ENCODE measurements at regions not wholly inside any gene's neighbourhood (a gene's known extent, or its start where the extent isn't known, plus 50 kb on each side); places are given as distances from the start of the nearest gene placed in this dataset.
A peak's percentile ranks its signal among the peaks of the same experiment; 100 is the strongest.
"Not testable (repeated sequence)": the region's sequence is repeated elsewhere in the genome, so short reads cannot be mapped to it uniquely, and the experiment has no call there.

DNA sequence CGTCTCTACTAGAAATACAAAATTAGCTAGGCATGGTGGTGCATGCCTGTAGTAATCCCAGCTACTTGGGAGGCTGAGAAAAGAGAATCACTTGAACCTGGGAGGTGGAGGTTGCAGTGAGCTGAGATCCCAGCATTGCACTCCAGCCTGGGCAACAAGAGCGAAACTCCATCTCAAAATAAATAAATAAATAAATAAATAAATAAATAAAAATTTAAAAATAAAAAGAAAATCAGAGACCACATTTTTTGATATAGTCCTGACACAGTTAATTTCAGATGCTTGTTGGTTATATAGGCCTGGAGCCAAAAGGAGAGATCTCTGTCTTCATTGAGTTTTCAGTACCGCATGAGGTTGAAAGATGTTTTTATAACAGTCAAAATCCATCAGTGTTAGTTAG is 388.3 kb downstream of the PRELID2 start:
- not testable (repeated sequence) for DNase-seq

DNA sequence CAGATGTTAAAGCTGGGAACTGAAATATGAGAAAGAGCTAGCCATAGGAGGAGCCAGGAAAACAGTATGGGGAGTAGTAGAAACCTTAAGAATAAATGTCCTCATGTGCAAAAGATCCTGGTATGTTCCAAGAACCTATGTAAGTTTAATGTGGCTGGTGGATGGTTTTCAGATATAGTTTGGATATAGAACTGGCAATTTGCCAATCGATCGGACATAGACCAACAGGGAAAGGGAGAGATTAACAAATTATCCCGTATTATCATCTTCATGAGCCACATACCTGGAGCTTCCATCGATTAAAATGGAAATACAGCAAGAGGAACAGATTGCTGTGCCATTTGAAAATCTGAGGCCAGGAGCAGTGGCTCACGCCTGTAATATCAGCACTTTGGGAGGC is 388.7 kb downstream of the PRELID2 start:
- no peak for DNase-seq

DNA sequence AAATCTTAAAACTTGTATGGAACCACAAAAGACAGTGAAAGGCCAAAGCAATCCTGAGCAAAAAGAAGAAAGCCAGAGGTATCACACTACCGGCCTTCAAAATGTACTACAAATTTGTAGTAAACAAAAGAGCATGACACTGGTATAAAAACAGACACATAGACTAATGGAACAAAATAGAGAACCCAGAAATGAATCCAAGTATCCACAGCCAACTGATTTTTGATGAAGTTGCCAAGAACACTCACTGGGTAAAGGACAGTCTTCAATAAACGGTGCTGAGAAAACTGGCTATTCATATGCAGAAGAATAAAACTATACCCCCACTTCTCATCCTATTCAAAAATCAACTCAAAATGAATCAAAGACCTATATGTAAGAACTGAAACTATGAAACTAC is 390.1 kb downstream of the PRELID2 start:
- DNase-seq: no peak

DNA sequence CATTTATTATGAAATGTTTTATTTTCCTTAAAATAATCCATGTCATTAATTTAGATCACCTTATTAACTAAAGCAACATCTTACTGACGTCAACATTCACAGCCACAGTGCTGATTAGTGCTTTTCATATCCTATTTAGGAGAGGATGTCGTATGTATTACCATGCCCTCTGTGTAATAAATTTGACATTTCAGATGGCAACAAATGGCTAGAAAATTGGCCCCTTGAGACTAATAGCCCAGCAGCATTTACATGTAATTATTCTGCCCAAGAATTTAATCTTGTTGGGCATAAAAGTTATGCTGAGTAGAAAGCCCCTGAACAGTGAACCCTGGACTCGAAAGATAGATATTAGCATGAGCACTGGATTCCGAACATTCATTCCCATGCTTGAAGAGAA is 391.2 kb downstream of the PRELID2 start:
- no peak for DNase-seq

DNA sequence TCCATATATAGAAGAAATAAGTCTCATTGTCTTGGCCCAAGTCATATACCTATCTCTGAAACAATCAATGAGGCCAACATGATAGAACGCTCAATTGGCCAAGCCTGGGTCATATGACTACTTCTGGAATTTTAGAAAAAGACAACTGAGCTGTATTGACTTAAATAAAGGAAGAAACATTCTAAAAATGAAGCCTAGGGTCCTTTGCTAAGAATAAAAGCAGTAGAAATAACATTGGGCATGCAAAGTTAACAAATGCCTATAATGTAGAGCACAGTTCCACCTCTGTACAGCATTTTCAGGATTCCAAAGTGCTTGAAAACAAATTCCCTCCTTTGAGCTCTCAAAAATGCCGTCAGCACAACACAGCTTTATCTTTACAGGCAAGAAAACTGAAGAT is 391.8 kb downstream of the PRELID2 start:
- DNase-seq: no peak

DNA sequence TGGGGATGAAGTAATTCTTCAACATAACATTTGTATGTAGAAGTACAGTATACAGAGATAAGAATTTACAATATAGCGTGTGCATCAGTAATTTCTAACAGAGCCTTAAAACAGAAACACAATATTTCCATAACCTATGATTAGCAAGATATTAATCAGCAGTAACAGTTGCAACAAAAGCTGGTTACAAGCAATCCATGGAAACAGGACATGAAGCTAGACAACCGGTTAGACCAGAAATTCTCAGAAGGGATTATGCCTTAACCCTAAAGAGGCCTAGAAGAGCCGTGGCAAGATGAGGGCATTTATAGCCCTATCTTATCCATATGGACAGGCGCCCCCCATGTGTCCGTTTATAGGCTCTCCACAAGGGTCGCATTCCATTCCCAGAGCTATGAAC is 392.5 kb downstream of the PRELID2 start:
- not testable (repeated sequence) for DNase-seq

DNA sequence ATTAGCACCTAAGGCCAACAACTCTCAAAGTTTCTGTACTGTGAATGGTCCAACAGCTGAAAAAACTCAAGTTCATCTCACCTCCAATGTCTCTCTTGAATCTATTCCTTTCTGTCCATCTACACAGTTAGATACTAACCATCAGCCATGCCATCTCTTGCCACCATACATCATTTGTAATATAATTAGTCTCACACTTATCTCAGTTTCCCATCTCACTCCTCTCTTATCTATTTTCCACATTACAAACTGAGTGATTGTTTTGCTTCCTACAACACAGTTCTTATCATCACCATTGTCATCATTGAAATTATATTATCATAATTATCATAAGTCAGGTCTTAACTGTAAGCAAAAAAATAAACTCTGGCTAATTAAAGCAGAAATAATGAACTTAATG is 393.9 kb downstream of the PRELID2 start:
- DNase-seq: no peak

DNA sequence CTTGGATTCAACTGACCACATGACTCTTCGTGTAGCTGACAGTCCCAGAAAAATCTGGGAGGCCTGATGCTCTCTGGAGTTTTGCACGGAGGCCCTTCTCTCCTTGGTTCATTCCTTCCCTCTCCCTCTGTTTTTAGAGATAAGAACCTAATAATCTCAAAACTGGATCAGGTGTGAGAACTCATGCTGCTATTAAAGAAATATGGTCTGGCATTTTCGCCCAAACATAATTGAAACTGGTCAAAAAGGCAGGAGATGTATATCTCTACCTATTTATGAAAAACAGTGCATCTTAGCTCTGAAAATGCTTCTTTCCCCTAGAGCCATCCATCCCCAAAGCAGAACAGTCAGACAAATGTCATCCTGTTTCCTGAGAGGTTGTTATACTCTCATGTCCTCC is 397.5 kb downstream of the PRELID2 start:
- DNase-seq: no peak

DNA sequence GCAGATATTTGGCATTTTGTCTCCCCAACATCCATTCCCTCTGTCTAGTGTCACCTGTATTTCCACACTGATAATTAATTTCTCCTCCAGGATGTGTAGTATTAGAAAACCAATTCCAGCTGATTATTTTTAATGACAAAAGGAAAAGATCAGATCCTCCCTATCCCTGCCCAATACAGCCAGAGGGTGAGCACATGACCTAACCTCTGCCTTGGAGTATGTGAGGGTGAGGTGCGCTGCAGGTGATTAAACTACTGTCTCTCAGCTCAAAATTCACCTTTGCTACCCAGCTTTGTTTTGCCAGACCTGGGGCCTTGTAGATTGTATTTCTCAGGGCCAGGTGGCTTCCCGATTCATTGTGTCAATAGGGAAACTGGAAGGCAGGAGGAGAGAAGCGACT is 402.1 kb downstream of the PRELID2 start:
- no peak for DNase-seq

DNA sequence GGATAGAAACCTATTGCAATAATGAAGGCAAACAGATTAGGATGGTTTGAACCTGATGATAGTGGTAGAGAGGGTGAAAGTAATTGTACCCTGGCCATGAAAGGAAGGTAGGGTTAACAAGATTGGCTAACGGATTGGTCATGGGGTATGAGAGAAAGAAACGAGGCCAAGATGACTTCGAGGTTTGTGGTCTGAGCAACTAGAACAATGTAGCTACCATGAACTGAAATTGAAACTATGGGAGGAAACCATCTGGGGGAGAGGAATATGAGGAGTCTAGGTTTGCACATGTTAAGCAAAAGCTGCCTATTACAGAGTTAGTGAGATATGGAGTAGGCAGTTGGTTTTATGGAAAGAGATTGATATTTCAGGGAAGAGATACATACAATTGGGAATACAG is 406.0 kb downstream of the PRELID2 start:
- no peak for DNase-seq

DNA sequence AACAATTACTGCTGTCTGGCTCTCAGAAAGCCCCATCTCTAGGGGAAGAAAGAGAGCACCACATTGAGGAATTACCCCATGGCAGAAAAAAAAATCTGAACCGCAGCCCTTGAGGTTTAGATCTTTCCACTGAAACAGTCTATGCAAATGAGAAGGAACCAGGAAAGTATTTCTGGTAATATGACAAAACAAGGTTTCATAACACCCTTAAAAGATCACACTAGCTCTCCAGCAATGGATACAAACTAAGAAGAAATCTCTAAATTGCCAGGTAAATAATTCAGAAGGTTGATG is 427.1 kb downstream of the PRELID2 start:
- no peak for DNase-seq

DNA sequence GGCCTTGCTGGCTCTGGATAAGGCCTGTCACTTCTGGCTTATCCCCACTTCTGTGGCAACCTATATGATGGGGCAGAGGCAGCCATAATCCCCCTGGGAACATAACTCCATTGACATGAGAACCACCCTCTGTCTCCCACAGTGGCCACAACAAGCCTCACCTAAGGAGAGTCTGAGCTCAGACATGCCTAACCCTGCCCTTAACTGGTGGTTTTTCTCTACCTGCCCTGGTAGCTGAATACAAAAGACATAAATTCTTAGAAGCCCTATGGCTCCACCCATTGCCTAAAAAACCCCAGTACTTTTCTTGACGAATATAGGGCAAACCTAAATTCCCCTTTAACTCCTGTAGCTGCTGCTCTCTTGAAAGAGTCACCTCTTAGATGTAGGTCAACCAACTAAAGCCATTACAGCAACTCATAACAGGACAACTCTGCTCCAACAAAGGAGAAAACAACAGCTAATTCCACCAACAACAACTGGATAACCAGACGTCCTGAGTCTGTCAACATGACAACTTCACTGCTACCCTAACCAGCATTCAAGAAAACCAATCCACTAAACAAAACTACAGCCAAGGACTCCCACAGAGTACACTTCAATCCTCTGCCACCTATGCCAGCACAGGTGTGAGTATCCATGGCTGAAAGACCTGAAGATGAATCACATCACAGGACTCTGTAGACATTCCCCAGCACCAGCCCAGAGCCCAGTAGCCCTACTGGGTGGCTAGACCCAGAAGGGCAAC is 427.7 kb downstream of the PRELID2 start:
- no peak for DNase-seq

DNA sequence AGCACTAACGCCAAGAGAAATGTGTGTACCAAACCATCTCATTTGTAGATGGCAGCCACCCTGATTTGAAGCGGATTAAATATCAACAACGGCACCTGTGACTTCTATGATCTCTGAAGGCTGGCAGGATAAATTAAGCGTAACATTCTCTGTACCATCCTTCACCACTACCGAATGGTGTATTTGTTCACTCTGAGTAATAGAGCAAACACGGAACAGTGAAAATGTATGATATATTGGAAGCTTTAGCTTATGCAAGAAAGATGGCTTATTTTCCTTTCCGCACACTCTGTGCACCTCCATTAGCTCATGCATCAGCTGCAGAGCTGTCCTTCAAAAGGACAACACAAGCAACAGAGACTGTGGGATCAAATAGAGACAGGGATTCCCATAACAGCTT is 431.1 kb downstream of the PRELID2 start:
- DNase-seq: no peak

DNA sequence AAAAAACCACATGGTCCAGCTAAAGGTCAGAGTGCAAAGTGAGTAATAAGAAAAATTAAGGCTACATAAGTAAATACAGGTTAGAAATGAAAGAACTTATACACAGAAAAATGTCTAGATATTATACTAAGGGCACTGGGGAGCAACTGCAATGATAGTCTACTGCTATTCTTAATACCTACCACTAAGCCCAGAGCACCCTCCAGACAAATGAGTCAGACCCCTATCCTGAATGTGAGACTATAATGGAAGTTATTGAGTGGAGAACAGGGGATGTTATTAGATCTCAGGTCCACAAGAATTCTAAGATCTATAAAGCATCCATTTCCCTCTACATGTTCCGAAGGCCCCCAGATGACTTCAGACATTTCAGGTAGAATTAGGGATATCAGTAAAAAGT is 438.3 kb downstream of the PRELID2 start:
- DNase-seq: no peak

DNA sequence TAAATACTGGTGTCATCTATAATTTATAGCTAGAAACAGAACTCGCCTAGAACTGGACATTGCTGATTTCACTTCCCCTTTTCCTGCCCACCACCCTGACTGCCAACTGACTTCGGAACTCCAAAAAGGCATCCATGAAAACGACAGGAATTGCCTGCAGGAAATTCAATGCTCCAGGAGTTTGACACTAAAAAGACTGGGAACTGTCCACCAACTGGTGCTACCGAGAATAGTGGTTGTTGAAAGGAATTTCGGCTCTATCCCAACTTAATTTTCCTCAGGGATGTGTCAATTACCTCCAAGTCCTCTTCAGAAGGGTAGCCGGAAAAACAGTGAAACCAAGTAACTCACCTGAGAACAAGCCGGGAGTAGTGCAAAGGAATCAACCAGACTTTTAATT is 440.0 kb downstream of the PRELID2 start:
- not testable (repeated sequence) for DNase-seq

DNA sequence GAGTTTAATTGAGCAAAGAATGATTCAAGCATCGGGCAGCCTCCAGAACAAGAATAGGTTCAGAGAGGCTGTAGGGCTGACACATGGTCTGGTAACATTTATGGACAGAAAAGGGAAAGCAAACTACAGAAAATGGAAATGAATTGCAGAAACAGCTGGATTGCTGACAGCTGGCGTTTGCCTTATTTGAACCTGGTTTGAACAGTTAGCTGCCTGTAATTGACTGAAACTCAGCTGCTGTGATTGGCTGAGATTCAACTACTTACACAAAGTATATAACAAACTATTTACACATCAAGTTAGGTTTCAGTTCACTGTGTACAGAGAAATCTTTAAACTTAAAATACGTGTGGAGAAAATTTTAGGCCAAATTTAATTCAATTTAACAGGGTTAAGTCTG is 441.7 kb downstream of the PRELID2 start:
- no peak for DNase-seq

DNA sequence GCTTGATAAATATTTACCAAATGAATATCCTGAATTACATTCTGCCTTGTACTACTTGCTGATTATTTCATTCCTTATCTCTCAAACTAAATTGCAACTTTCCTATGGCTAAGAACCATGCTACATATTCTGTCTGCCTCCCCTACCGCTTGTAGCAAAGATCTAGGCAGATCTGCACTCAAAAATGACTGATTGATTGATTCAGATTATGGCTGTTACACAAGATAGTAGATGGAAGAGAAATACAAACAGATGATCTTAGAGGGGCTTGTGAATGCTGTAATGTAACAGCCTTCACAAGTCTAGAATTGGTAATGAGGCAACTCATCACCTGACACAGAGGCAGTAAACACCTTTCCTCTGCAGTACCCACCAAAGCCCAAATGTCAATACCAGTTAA is 446.1 kb downstream of the PRELID2 start:
- DNase-seq: no peak

DNA sequence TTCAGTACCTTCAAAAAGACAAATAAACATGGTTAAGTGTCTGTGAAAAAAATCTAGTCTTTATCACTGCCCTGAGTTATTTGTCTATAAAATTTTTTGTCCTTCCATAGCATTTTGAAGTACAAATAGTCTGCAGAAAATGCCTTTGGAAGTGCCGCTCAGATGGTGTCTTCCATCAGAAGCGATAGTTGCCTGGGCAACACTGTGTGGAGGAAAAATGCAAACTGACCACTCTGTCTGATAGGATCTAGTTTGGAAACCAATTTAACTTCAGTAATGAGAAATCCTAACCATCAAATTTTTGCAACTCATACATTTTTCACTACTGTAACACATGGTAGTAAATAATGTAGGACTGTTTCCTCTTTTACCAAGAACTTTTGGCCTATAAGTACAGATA is 449.9 kb downstream of the PRELID2 start:
- DNase-seq: no peak

DNA sequence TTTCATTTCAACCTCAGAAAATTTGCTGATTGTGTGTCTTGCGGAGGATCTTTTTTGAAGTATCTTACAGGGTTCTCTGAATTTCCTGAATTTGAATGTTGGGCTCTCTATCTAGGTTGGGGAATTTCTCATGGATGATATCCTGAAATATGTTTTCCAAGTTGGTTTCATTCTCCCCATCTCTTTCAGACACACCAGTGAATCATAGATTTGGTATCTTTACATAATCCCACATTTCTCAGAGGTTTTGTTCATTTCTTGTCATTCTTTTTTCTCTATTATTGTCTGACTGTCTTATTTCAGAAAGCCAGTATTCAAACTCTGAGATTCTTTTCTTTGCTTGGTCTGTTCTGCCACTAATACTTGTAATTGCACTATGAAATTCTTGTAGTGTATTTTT is 456.9 kb downstream of the PRELID2 start:
- DNase-seq: peak; percentile 21

DNA sequence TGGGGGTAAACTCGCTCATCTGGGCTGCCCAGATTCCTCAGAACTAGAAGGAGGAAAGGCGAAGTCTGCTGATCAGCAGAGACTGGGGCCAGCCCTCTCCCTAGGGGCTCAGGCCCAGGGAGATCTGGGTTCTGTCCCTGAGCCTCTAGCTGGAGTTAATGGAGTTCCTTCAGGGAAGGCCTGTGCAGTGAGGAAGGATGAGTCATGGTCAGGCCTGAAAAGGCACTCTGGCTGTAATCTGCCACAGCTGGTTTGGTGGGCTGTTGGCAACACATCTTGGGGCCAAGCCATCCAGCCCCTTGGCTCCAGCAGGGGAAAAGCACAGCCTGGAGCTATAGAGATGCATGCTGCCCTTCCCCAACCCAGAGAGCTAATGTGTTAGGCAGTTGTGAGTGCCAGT is 459.6 kb downstream of the PRELID2 start:
- DNase-seq: no peak

DNA sequence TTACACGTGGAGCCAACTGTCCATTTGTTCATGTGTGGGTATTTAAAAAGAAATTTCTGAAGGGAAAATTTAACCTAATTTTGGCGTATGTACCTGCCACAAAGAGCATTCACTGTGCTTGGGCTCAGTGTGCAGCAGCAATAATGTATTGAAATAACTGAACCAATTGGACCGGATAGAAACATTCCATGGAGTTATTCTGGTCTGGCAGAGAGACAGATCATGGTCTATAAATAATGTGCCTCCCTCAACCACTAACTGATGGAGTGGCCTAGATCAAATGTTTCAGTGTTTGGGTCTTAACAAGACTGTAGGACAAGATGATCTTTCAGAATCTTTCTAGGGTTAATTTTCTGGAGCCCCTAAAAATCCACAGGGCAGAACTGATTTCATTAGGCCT is 469.7 kb downstream of the PRELID2 start:
- DNase-seq: no peak

DNA sequence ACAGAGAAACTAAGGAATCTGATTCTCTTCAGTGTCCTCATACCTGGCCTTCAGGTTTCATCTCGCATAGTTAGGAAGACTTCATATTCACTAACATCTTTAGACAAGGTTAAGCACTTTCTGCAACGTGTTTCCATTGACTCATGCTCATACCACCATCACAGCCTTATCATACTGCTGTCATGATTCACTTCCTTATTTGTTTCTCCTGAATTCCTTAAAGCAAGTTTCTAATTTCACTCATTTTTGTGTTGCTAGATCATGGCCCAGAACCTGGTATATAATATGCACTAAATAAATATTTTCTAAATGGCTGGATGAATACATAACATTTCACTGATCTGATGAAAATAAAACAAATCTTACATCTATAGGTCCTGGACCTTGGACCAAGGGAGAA is 472.9 kb downstream of the PRELID2 start:
- DNase-seq: peak; percentile 90

DNA sequence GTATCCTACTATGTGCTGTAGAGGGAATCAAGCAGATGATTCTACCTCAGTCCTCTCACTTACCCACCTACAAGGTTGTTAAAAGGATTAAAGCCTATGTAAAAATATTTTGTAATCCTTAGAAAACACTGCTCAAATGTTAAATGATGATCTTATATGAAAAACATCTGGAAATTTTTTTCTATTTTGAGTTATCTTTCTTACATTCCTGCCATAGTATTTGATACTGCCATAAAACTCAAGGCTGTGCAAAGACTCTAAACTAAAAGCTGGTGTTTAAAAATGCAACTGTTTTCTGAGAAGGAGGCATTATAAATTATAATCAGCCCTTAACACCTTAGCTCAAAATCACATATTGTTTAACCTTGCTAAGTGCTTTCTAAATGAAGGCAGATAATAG is 474.2 kb downstream of the PRELID2 start:
- DNase-seq: peak; percentile 51

DNA sequence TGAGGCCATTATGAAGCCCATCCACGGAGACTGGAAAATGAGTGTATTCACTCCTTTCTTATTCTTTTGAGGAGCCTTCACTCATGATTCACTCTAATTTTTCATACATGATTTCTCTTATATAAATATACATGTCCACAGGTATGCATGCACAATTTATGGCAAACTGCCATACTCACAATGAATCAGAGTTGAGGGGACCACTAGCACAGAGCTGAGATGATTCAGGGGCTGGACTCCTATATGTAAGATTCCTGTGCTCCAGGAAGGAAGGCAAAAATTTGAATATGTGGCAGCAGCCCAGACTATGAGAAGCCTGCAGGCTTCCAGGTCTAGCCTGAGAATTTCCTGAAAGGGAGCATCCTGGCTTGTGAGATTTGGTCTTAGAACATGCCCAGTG is 484.6 kb downstream of the PRELID2 start:
- DNase-seq: peak; percentile 93

DNA sequence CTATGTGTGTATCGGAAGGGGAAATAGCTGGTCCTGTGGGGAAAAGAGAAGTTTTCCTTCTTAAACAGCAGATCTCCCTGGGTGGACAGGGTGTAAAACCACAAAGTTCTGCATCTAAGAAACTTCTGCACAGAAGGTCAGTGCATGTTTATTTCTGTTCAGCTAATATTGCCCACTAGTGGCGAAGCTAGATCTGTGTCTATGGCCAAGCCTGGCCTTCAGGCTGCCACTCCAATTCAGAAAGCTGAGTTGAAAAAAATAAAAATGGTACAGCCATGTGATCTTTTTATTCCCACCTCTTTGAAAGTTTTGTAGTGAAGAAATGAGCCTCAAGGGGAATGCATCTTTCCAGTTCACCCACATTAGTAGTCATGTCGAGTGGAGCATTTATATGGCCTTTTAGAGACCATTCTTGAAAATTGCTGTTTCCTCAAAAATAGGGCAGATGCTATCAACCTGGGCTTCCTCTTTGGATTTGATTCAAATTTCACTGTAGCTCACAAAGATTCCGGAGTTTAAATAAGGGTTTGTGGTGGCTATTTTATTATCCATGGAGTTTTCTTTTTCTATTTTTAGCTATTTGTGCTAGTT is 488.0 kb downstream of the PRELID2 start:
- DNase-seq: peak; percentile 48

All from fibroblast of skin of abdomen (primary cell).